CD4-positive, alpha-beta memory T cell (primary cell): ENCODE measurements at regions not wholly inside any gene's neighbourhood (a gene's known extent, or its start where the extent isn't known, plus 50 kb on each side); places are given as distances from the start of the nearest gene placed in this dataset.

Experiments used
- CTCF ChIA-PET: fragments of 350-600 bp; sonication (Branson Sonifier 250); formaldehyde crosslinking; loops from one replicate; lab custom pipeline; 2021; ENCODE audit warnings: inconsistent platforms; ENCODE audit not compliant: partially characterized antibody; lab: Charles Lee
- POLR2A ChIA-PET: fragments of 350-600 bp; sonication (Branson Sonifier 250); formaldehyde crosslinking; loops from one replicate; lab custom pipeline; 2021; ENCODE audit not compliant: partially characterized antibody; lab: Charles Lee
- DNase-seq, 5 donors: peaks; one replicate each; pipeline versions ENCODE4 v3.0.0 to v3.0.0-alpha.2; 2020 to 2022; ENCODE audit warnings: mixed read lengths in 1 of 5
- H3K27ac ChIP-seq: one replicate; pipeline ENCODE4 v1.7.0; 2013; ENCODE audit warnings: low read depth, low read length
- H3K27me3 ChIP-seq: 2 replicates; pipeline ENCODE4 v1.7.0; 2013; ENCODE audit warnings: mild to moderate bottlenecking, low read length, moderate library complexity; ENCODE audit not compliant: insufficient read depth
- H3K36me3 ChIP-seq: 2 replicates; pipeline ENCODE4 v1.7.0; 2013; ENCODE audit warnings: mild to moderate bottlenecking, low read length, moderate library complexity; ENCODE audit not compliant: insufficient read depth
- H3K4me1 ChIP-seq: 2 replicates; pipeline ENCODE4 v1.7.0; 2013; ENCODE audit warnings: mild to moderate bottlenecking, low read length, moderate library complexity; ENCODE audit not compliant: insufficient read depth
- H3K4me3 ChIP-seq, 2 donors: one replicate each; pipeline ENCODE4 v1.7.0; 2013; ENCODE audit warnings: low read length in 2 of 2, mild to moderate bottlenecking in 1 of 2
- H3K9me3 ChIP-seq, 2 donors: one replicate each; pipeline ENCODE4 v1.7.0; 2013; ENCODE audit warnings: low read length in 2 of 2, control low read depth in 1 of 2; ENCODE audit not compliant: control insufficient read depth in 1 of 2
- H3K27ac Mint-ChIP-seq, 7 donors: one replicate each; pipeline ENCODE4 v1.8.0; 2020 to 2021; ENCODE audit warnings: mixed read lengths in 7 of 7, mild to moderate bottlenecking in 6 of 7, inconsistent platforms in 3 of 7, moderate library complexity in 3 of 7
- H3K27me3 Mint-ChIP-seq, 2 donors: one replicate each; pipeline ENCODE4 v1.8.0; 2020 to 2021; ENCODE audit warnings: mixed read lengths in 2 of 2
- H3K36me3 Mint-ChIP-seq, 2 donors: one replicate each; pipeline ENCODE4 v1.8.0; 2020 to 2021; ENCODE audit warnings: mixed read lengths in 2 of 2, inconsistent platforms in 1 of 2, mild to moderate bottlenecking in 1 of 2
- H3K4me1 Mint-ChIP-seq, 4 donors: one replicate each; pipeline ENCODE4 v1.8.0; 2020 to 2021; ENCODE audit warnings: mixed read lengths in 4 of 4, mild to moderate bottlenecking in 1 of 4
- H3K4me3 Mint-ChIP-seq, 8 donors: one replicate each; pipeline ENCODE4 v1.8.0; 2020 to 2021; ENCODE audit warnings: mixed read lengths in 8 of 8, mild to moderate bottlenecking in 7 of 8, moderate library complexity in 6 of 8, inconsistent platforms in 3 of 8
- H3K9me3 Mint-ChIP-seq, 8 donors: one replicate each; pipeline ENCODE4 v1.8.0; 2020 to 2021; ENCODE audit warnings: mixed read lengths in 8 of 8, mild to moderate bottlenecking in 5 of 8, inconsistent platforms in 3 of 8, moderate library complexity in 1 of 8
- intact Hi-C: fragments of 100-400 bp; cut with micrococcal nuclease; formaldehyde crosslinking; loops from one replicate; pipeline ENCODE4 v1.15.1; 2023

- H3K27me3 Mint-ChIP-seq, result peaks cover 0 to 3% of the 10 kb centered on the region in 2 donors
- no peaks in the 10 kb centered on the region for H3K36me3 Mint-ChIP-seq
- CTCF ChIA-PET, result no interaction called here
Measured at GRCh38 chr11:27907530-27907929, 200.4 kb downstream of the KIF18A start.

GRCh38 chr11:27907091-27907490 is 200.9 kb downstream of the KIF18A start:
- Mint-ChIP-seq H3K9me3 (peaks cover 0 to 6% (median 3%) of the 10 kb centered on the region in 8 donors), H3K27ac (no peak overlapping the region), H3K4me1 (no peaks in the 10 kb centered on the region), H3K4me3 (no peak overlapping the region), H3K36me3 (no peaks in the 10 kb centered on the region), H3K27me3 (peaks cover 0 to 3% of the 10 kb centered on the region in 2 donors)
- CTCF ChIA-PET, result no interaction called here
- Histone ChIP-seq H3K4me1 (no peaks in the 10 kb centered on the region), H3K27me3 (no peaks in the 10 kb centered on the region), H3K4me3 (no peak overlapping the region), H3K9me3 (no peaks in the 10 kb centered on the region), H3K36me3 (no peaks in the 10 kb centered on the region), H3K27ac (no peak overlapping the region)
- DNase-seq, result no peak
- POLR2A ChIA-PET, result no interaction called here
- intact Hi-C loops, result no loop called here

More at GRCh38 chr11:27907530-27907929, 200.4 kb downstream of the KIF18A start:
- DNase-seq, result no peak
- intact Hi-C loops, result no loop called here
- POLR2A ChIA-PET, result no interaction called here
- no peak overlapping the region for H3K4me3 Mint-ChIP-seq
- Histone ChIP-seq H3K27me3 (no peaks in the 10 kb centered on the region), H3K36me3 (no peaks in the 10 kb centered on the region), H3K9me3 (no peaks in the 10 kb centered on the region), H3K4me1 (no peaks in the 10 kb centered on the region), H3K27ac (no peak overlapping the region), H3K4me3 (no peak overlapping the region)
- H3K4me1 Mint-ChIP-seq, result no peaks in the 10 kb centered on the region
- H3K27ac Mint-ChIP-seq, result no peak overlapping the region
- peaks cover 0 to 6% (median 3%) of the 10 kb centered on the region in 8 donors for H3K9me3 Mint-ChIP-seq

GRCh38 chr11:27904358-27905055 is 203.4 kb downstream of the KIF18A start:
- Histone ChIP-seq H3K36me3 (no peaks in the 10 kb centered on the region), H3K27me3 (no peaks in the 10 kb centered on the region), H3K27ac (no peak overlapping the region), H3K4me3 (no peak overlapping the region), H3K9me3 (no peaks in the 10 kb centered on the region), H3K4me1 (no peaks in the 10 kb centered on the region)
- POLR2A ChIA-PET, result no interaction called here
- H3K36me3 Mint-ChIP-seq, result no peaks in the 10 kb centered on the region
- intact Hi-C loops, result no loop called here
- H3K27me3 Mint-ChIP-seq, result no peaks in the 10 kb centered on the region
- no peaks in the 10 kb centered on the region for H3K4me1 Mint-ChIP-seq
- peaks cover 0 to 7% (median 3%) of the 10 kb centered on the region in 8 donors for H3K9me3 Mint-ChIP-seq
- no peak overlapping the region for H3K4me3 Mint-ChIP-seq
- no peak overlapping the region for H3K27ac Mint-ChIP-seq
- CTCF ChIA-PET, result no interaction called here
- DNase-seq, result no peak

GRCh38 chr11:27902981-27903624 is 202.8 kb upstream of the BDNF start:
- intact Hi-C loops, result no loop called here
- DNase-seq, result no peak
- Mint-ChIP-seq H3K27me3 (no peaks in the 10 kb centered on the region), H3K4me3 (no peak overlapping the region), H3K27ac (no peak overlapping the region), H3K4me1 (no peaks in the 10 kb centered on the region), H3K9me3 (peaks cover 0 to 10% (median 3%) of the 10 kb centered on the region in 8 donors), H3K36me3 (no peaks in the 10 kb centered on the region)
- H3K4me1 ChIP-seq, result no peaks in the 10 kb centered on the region
- no peaks in the 10 kb centered on the region for H3K27me3 ChIP-seq
- ChIA-PET CTCF (no interaction called here), POLR2A (no interaction called here)
- no peaks in the 10 kb centered on the region for H3K9me3 ChIP-seq
- no peaks in the 10 kb centered on the region for H3K36me3 ChIP-seq
- H3K4me3 ChIP-seq, result no peak overlapping the region
- H3K27ac ChIP-seq, result no peak overlapping the region

- Histone ChIP-seq H3K36me3 (no peaks in the 10 kb centered on the region), H3K27me3 (no peaks in the 10 kb centered on the region), H3K27ac (no peak overlapping the region), H3K4me3 (no peak overlapping the region), H3K9me3 (no peaks in the 10 kb centered on the region), H3K4me1 (no peaks in the 10 kb centered on the region)
- no peak for DNase-seq
- intact Hi-C loops, result no loop called here
- no peaks in the 10 kb centered on the region for H3K4me1 Mint-ChIP-seq
- H3K36me3 Mint-ChIP-seq, result no peaks in the 10 kb centered on the region
- H3K27me3 Mint-ChIP-seq, result peaks cover 0 to 7% of the 10 kb centered on the region in 2 donors
- H3K4me3 Mint-ChIP-seq, result no peak overlapping the region
- H3K27ac Mint-ChIP-seq, result no peak overlapping the region
- CTCF ChIA-PET, result no interaction called here
- H3K9me3 Mint-ChIP-seq, result peaks cover 0 to 9% (median 2%) of the 10 kb centered on the region in 8 donors
- POLR2A ChIA-PET, result no interaction called here
Measured at GRCh38 chr11:27898166-27898565, 197.9 kb upstream of the BDNF start.

DNA sequence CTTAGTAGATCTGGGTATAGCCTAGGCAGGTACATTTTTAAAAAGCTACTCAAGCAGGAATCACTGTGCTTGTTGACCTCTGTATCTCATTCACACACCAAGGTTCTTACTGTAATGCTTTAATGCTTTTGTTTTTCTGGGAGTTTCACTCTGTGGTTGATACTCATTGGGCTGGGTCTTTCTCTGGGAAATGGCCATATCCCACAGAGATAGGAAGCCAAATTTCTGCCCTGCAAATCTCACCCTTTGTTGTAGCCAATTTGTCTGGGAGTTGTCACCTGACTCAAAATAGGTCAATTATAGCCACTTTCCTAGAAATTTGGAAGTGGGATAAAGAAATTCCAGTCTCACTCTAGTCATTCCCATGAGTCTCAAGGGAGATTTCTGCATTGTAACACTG is 195.8 kb upstream of the BDNF start:
- H3K4me1 ChIP-seq, result no peaks in the 10 kb centered on the region
- Mint-ChIP-seq H3K9me3 (peaks cover 0 to 8% (median 3%) of the 10 kb centered on the region in 8 donors), H3K27me3 (peaks cover 0 to 7% of the 10 kb centered on the region in 2 donors), H3K36me3 (no peaks in the 10 kb centered on the region), H3K4me3 (no peak overlapping the region), H3K27ac (no peak overlapping the region), H3K4me1 (no peaks in the 10 kb centered on the region)
- H3K27ac ChIP-seq, result no peak overlapping the region
- no peaks in the 10 kb centered on the region for H3K36me3 ChIP-seq
- intact Hi-C loops, result no loop called here
- DNase-seq, result no peak
- H3K27me3 ChIP-seq, result no peaks in the 10 kb centered on the region
- no peaks in the 10 kb centered on the region for H3K9me3 ChIP-seq
- CTCF ChIA-PET, result no interaction called here
- no peak overlapping the region for H3K4me3 ChIP-seq
- POLR2A ChIA-PET, result no interaction called here

DNA sequence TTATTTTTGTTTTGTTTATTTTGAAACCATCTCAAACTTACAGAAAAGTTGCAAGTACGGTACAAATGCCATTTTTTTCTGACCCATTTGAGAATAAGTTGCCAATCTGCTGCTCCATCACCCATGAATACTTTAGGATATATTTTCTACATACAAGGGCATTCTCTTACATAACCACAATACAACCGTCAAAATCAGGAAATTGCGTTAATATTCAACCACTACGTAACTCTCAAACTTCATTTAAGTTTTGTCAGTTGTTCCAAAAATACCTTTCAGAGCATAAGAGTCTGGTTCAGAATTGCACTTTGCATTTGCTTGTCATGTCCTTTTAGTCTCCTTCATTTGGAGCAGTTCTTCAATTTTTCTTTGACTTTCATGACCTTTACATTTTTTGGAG is 194.3 kb upstream of the BDNF start:
- Mint-ChIP-seq H3K4me1 (no peaks in the 10 kb centered on the region), H3K36me3 (no peaks in the 10 kb centered on the region), H3K4me3 (no peak overlapping the region), H3K27ac (no peak overlapping the region), H3K9me3 (peaks cover 0 to 10% (median 4%) of the 10 kb centered on the region in 8 donors), H3K27me3 (peaks cover 0 to 7% of the 10 kb centered on the region in 2 donors)
- ChIA-PET CTCF (no interaction called here), POLR2A (no interaction called here)
- DNase-seq, result no peak
- intact Hi-C loops, result no loop called here
- Histone ChIP-seq H3K4me3 (no peak overlapping the region), H3K36me3 (no peaks in the 10 kb centered on the region), H3K4me1 (no peaks in the 10 kb centered on the region), H3K9me3 (no peaks in the 10 kb centered on the region), H3K27ac (no peak overlapping the region), H3K27me3 (no peaks in the 10 kb centered on the region)
